CD8-positive, alpha-beta memory T cell (primary cell): ENCODE measurements at regions not wholly inside any gene's neighbourhood (a gene's known extent, or its start where the extent isn't known, plus 50 kb on each side); places are given as distances from the start of the nearest gene placed in this dataset.
"Not testable (repeated sequence)": the region's sequence is repeated elsewhere in the genome, so short reads cannot be mapped to it uniquely, and the experiment has no call there.

Experiments
- CTCF ChIA-PET: fragments of 350-600 bp; sonication (Branson Sonifier 250); formaldehyde crosslinking; loops from one replicate; lab custom pipeline; 2021; ENCODE audit warnings: antibody characterized with exemption; lab: Charles Lee
- POLR2A ChIA-PET: fragments of 350-600 bp; sonication (Branson Sonifier 250); formaldehyde crosslinking; loops from one replicate; lab custom pipeline; 2021; ENCODE audit warnings: antibody characterized with exemption; lab: Charles Lee
- DNase-seq, 5 donors: peaks; one replicate each; pipeline versions ENCODE4 v3.0.0 to v3.0.0-alpha.2; 2020 to 2022; ENCODE audit warnings: mixed read lengths in 1 of 5
- H3K27ac ChIP-seq: one replicate; pipeline ENCODE4 v1.7.0; 2013; ENCODE audit warnings: low read depth, mild to moderate bottlenecking, low read length, moderate library complexity
- H3K27me3 ChIP-seq: 2 replicates; pipeline ENCODE4 v1.7.0; 2013; ENCODE audit warnings: low read length, mild to moderate bottlenecking; ENCODE audit not compliant: insufficient read depth, poor library complexity, severe bottlenecking
- H3K36me3 ChIP-seq: 2 replicates; pipeline ENCODE4 v1.7.0; 2013; ENCODE audit warnings: mild to moderate bottlenecking, low read length, moderate library complexity; ENCODE audit not compliant: insufficient read depth
- H3K4me1 ChIP-seq: 2 replicates; pipeline ENCODE4 v1.7.0; 2013; ENCODE audit warnings: mild to moderate bottlenecking, low read length, moderate library complexity; ENCODE audit not compliant: insufficient read depth
- H3K4me3 ChIP-seq: 2 replicates; pipeline ENCODE4 v1.7.0; 2013; ENCODE audit warnings: mild to moderate bottlenecking, low read length
- H3K9me3 ChIP-seq: 2 replicates; pipeline ENCODE4 v1.7.0; 2013; ENCODE audit warnings: mild to moderate bottlenecking, low read length
- H3K27ac Mint-ChIP-seq, 8 donors: one replicate each; pipeline ENCODE4 v1.8.0; 2020 to 2021; ENCODE audit warnings: mixed read lengths in 8 of 8, mild to moderate bottlenecking in 6 of 8, inconsistent platforms in 3 of 8, moderate library complexity in 3 of 8
- H3K27me3 Mint-ChIP-seq, 2 donors: one replicate each; pipeline ENCODE4 v1.8.0; 2020 to 2021; ENCODE audit warnings: mixed read lengths in 2 of 2, mild to moderate bottlenecking in 1 of 2, moderate library complexity in 1 of 2
- H3K36me3 Mint-ChIP-seq, 3 donors: one replicate each; pipeline ENCODE4 v1.8.0; 2020 to 2021; ENCODE audit warnings: mixed read lengths in 3 of 3, inconsistent platforms in 1 of 3, mild to moderate bottlenecking in 1 of 3
- H3K4me1 Mint-ChIP-seq, 3 donors: one replicate each; pipeline ENCODE4 v1.8.0; 2020 to 2021; ENCODE audit warnings: mixed read lengths in 3 of 3, inconsistent platforms in 1 of 3, mild to moderate bottlenecking in 1 of 3
- H3K4me3 Mint-ChIP-seq, 7 donors: one replicate each; pipeline ENCODE4 v1.8.0; 2020 to 2021; ENCODE audit warnings: mixed read lengths in 7 of 7, mild to moderate bottlenecking in 6 of 7, moderate library complexity in 4 of 7, inconsistent platforms in 2 of 7
- H3K9me3 Mint-ChIP-seq, 5 donors: one replicate each; pipeline ENCODE4 v1.8.0; 2020 to 2022; ENCODE audit warnings: mixed read lengths in 5 of 5, mild to moderate bottlenecking in 3 of 5, moderate library complexity in 2 of 5, inconsistent platforms in 1 of 5

GRCh38 chr17:72382971-72383722, 262.3 kb downstream of the SOX9 start:
- Mint-ChIP-seq H3K4me3 (no peak overlapping the region), H3K36me3 (no peaks in the 10 kb centered on the region), H3K27ac (no peak overlapping the region), H3K4me1 (no peaks in the 10 kb centered on the region), H3K27me3 (peaks cover 4 to 5% of the 10 kb centered on the region in 2 donors), H3K9me3 (peaks cover 0 to 3% (median 0%) of the 10 kb centered on the region in 5 donors)
- POLR2A ChIA-PET: no interaction called here
- no peak for DNase-seq
- Histone ChIP-seq H3K4me1 (no peaks in the 10 kb centered on the region), H3K9me3 (no peaks in the 10 kb centered on the region), H3K27me3 (no peaks in the 10 kb centered on the region), H3K4me3 (no peak overlapping the region), H3K27ac (no peak overlapping the region), H3K36me3 (no peaks in the 10 kb centered on the region)
- CTCF ChIA-PET: no interaction called here

- Mint-ChIP-seq H3K4me1 (no peaks in the 10 kb centered on the region), H3K36me3 (no peaks in the 10 kb centered on the region), H3K9me3 (peaks cover 0 to 3% (median 0%) of the 10 kb centered on the region in 5 donors), H3K4me3 (no peak overlapping the region), H3K27me3 (peaks cover 4 to 5% of the 10 kb centered on the region in 2 donors), H3K27ac (no peak overlapping the region)
- Histone ChIP-seq H3K27me3 (no peaks in the 10 kb centered on the region), H3K27ac (no peak overlapping the region), H3K4me1 (no peaks in the 10 kb centered on the region), H3K36me3 (no peaks in the 10 kb centered on the region), H3K9me3 (no peaks in the 10 kb centered on the region), H3K4me3 (no peak overlapping the region)
- ChIA-PET CTCF (no interaction called here), POLR2A (no interaction called here)
- DNase-seq: no peak
Observed at GRCh38 chr17:72385475-72385874, 264.7 kb downstream of the SOX9 start.

- H3K4me1 Mint-ChIP-seq, H3K36me3 Mint-ChIP-seq, H3K9me3 ChIP-seq, H3K27ac Mint-ChIP-seq, H3K36me3 ChIP-seq, H3K4me3 ChIP-seq, H3K4me1 ChIP-seq, H3K9me3 Mint-ChIP-seq, CTCF ChIA-PET, H3K27ac ChIP-seq, POLR2A ChIA-PET, H3K27me3 ChIP-seq, H3K27me3 Mint-ChIP-seq, H3K4me3 Mint-ChIP-seq, DNase-seq: not testable (repeated sequence)
Observed at GRCh38 chr17:72386173-72386572, 265.4 kb downstream of the SOX9 start.

- Mint-ChIP-seq H3K36me3 (no peaks in the 10 kb centered on the region), H3K9me3 (peaks cover 0 to 3% (median 0%) of the 10 kb centered on the region in 5 donors), H3K27me3 (peaks cover 4 to 5% of the 10 kb centered on the region in 2 donors), H3K4me3 (no peak overlapping the region), H3K4me1 (no peaks in the 10 kb centered on the region), H3K27ac (no peak overlapping the region)
- no peaks in the 10 kb centered on the region for H3K9me3 ChIP-seq
- CTCF ChIA-PET: no interaction called here
- POLR2A ChIA-PET: no interaction called here
- H3K4me3 ChIP-seq: no peak overlapping the region
- no peaks in the 10 kb centered on the region for H3K4me1 ChIP-seq
- H3K36me3 ChIP-seq: no peaks in the 10 kb centered on the region
- DNase-seq: no peak
- no peaks in the 10 kb centered on the region for H3K27me3 ChIP-seq
- H3K27ac ChIP-seq: no peak overlapping the region
Observed at GRCh38 chr17:72386619-72387237, 265.9 kb downstream of the SOX9 start.

- Mint-ChIP-seq H3K36me3 (no peaks in the 10 kb centered on the region), H3K27ac (no peak overlapping the region), H3K4me3 (no peak overlapping the region), H3K27me3 (peaks cover 4 to 5% of the 10 kb centered on the region in 2 donors), H3K4me1 (no peaks in the 10 kb centered on the region), H3K9me3 (peaks cover 0 to 3% (median 0%) of the 10 kb centered on the region in 5 donors)
- H3K4me1 ChIP-seq: no peaks in the 10 kb centered on the region
- CTCF ChIA-PET: no interaction called here
- POLR2A ChIA-PET: no interaction called here
- H3K36me3 ChIP-seq: no peaks in the 10 kb centered on the region
- DNase-seq: no peak
- H3K27me3 ChIP-seq: no peaks in the 10 kb centered on the region
- H3K27ac ChIP-seq: no peak overlapping the region
- H3K4me3 ChIP-seq: no peak overlapping the region
- no peaks in the 10 kb centered on the region for H3K9me3 ChIP-seq
Observed at GRCh38 chr17:72387487-72387886, 266.7 kb downstream of the SOX9 start.

- POLR2A ChIA-PET: no interaction called here
- no peak for DNase-seq
- H3K4me1 Mint-ChIP-seq: no peaks in the 10 kb centered on the region
Observed at GRCh38 chr17:72387969-72388368, 267.1 kb downstream of the SOX9 start.

GRCh38 chr17:72388765-72389473, 268.1 kb downstream of the SOX9 start:
- POLR2A ChIA-PET: no interaction called here
- CTCF ChIA-PET: no interaction called here
- H3K9me3 ChIP-seq: no peaks in the 10 kb centered on the region
- Mint-ChIP-seq H3K36me3 (no peaks in the 10 kb centered on the region), H3K27ac (no peak overlapping the region), H3K9me3 (peaks cover 0 to 3% (median 0%) of the 10 kb centered on the region in 5 donors), H3K27me3 (peaks cover 4 to 5% of the 10 kb centered on the region in 2 donors), H3K4me3 (no peak overlapping the region), H3K4me1 (no peaks in the 10 kb centered on the region)
- H3K36me3 ChIP-seq: no peaks in the 10 kb centered on the region
- DNase-seq: no peak
- no peak overlapping the region for H3K27ac ChIP-seq
- H3K4me3 ChIP-seq: no peak overlapping the region
- H3K4me1 ChIP-seq: no peaks in the 10 kb centered on the region
- H3K27me3 ChIP-seq: no peaks in the 10 kb centered on the region

More at GRCh38 chr17:72387969-72388368, 267.1 kb downstream of the SOX9 start:
- Histone ChIP-seq H3K9me3 (no peaks in the 10 kb centered on the region), H3K4me3 (no peak overlapping the region), H3K27me3 (no peaks in the 10 kb centered on the region), H3K27ac (no peak overlapping the region), H3K36me3 (no peaks in the 10 kb centered on the region), H3K4me1 (no peaks in the 10 kb centered on the region)
- Mint-ChIP-seq H3K27me3 (peaks cover 4 to 5% of the 10 kb centered on the region in 2 donors), H3K4me3 (no peak overlapping the region), H3K9me3 (peaks cover 0 to 3% (median 0%) of the 10 kb centered on the region in 5 donors), H3K36me3 (no peaks in the 10 kb centered on the region), H3K27ac (no peak overlapping the region)
- CTCF ChIA-PET: no interaction called here
